Parathyroid adenoma (tissue), 2 donors: ENCODE measurements at regions not wholly inside any gene's neighbourhood (a gene's known extent, or its start where the extent isn't known, plus 50 kb on each side); places are given as distances from the start of the nearest gene placed in this dataset.

Experiments used
- H2AFZ ChIP-seq: fragments of 300-600 bp; sonication (generic); one replicate; pipeline ENCODE4 v1.7.0; 2017; ENCODE audit warnings: antibody characterized with exemption, mild to moderate bottlenecking
- H3K27ac ChIP-seq: fragments of 300-600 bp; sonication (generic); one replicate; pipeline ENCODE4 v1.7.0; 2017
- H3K27me3 ChIP-seq: fragments of 300-600 bp; sonication (generic); one replicate; pipeline ENCODE4 v1.7.0; 2017; ENCODE audit warnings: low read length; ENCODE audit not compliant: control insufficient read depth, insufficient read depth
- H3K36me3 ChIP-seq: fragments of 300-600 bp; sonication (generic); one replicate; pipeline ENCODE4 v1.7.0; 2017; ENCODE audit warnings: low read length; ENCODE audit not compliant: control insufficient read depth, insufficient read depth
- H3K4me1 ChIP-seq: fragments of 300-600 bp; sonication (generic); one replicate; pipeline ENCODE4 v1.7.0; 2017; ENCODE audit warnings: control low read depth
- H3K4me2 ChIP-seq: fragments of 300-600 bp; sonication (generic); one replicate; pipeline ENCODE4 v1.7.0; 2017; ENCODE audit warnings: low read length
- H3K4me3 ChIP-seq: fragments of 300-600 bp; sonication (generic); one replicate; pipeline ENCODE4 v1.7.0; 2017; ENCODE audit warnings: low read depth, low read length
- H3K79me2 ChIP-seq: fragments of 300-600 bp; sonication (generic); one replicate; pipeline ENCODE4 v1.7.0; 2017; ENCODE audit warnings: control low read depth
- H3K9ac ChIP-seq: fragments of 300-600 bp; sonication (generic); one replicate; pipeline ENCODE4 v1.7.0; 2017; ENCODE audit warnings: mild to moderate bottlenecking
- H3K9me3 ChIP-seq: fragments of 300-600 bp; sonication (generic); one replicate; pipeline ENCODE4 v1.7.0; 2017; ENCODE audit warnings: low read length; ENCODE audit not compliant: control insufficient read depth
- CTCF ChIP-seq: fragments of 300-600 bp; sonication (generic); IDR thresholded peaks from one replicate; pipeline ENCODE4 v1.7.0; 2017; ENCODE audit warnings: antibody characterized with exemption, mild to moderate bottlenecking
- donor health status: primary hyperparathyroidism.

- TF ChIP-seq CTCF: no peak
- Histone ChIP-seq H3K4me1 (no peaks in the 10 kb centered on the region), H2AFZ (no peak overlapping the region), H3K36me3 (no peaks in the 10 kb centered on the region), H3K79me2 (no peaks in the 10 kb centered on the region), H3K9me3 (no peaks in the 10 kb centered on the region), H3K27ac (no peak overlapping the region), H3K27me3 (no peaks in the 10 kb centered on the region), H3K9ac (no peak overlapping the region), H3K4me3 (no peak overlapping the region), H3K4me2 (no peak overlapping the region)
Measured at GRCh38 chr2:20110876-20111275, 59.4 kb upstream of the LAPTM4A start.

GRCh38 chr2:20110383-20110782 lies 59.0 kb upstream of the LAPTM4A start:
- H3K4me2 ChIP-seq: no peak overlapping the region
- no peak overlapping the region for H2AFZ ChIP-seq
- H3K4me3 ChIP-seq: no peak overlapping the region
- H3K4me1 ChIP-seq: no peaks in the 10 kb centered on the region
- TF ChIP-seq CTCF: no peak
- H3K9me3 ChIP-seq: no peaks in the 10 kb centered on the region
- H3K36me3 ChIP-seq: no peaks in the 10 kb centered on the region
- no peak overlapping the region for H3K9ac ChIP-seq
- no peaks in the 10 kb centered on the region for H3K27me3 ChIP-seq
- H3K79me2 ChIP-seq: no peaks in the 10 kb centered on the region
- H3K27ac ChIP-seq: no peak overlapping the region

- no peak for TF ChIP-seq CTCF
- no peaks in the 10 kb centered on the region for H3K4me1 ChIP-seq
- H3K27ac ChIP-seq: no peak overlapping the region
- H3K79me2 ChIP-seq: no peaks in the 10 kb centered on the region
- no peak overlapping the region for H3K4me3 ChIP-seq
- H3K9ac ChIP-seq: no peak overlapping the region
- H3K4me2 ChIP-seq: no peak overlapping the region
- no peaks in the 10 kb centered on the region for H3K9me3 ChIP-seq
- H3K36me3 ChIP-seq: no peaks in the 10 kb centered on the region
- no peaks in the 10 kb centered on the region for H3K27me3 ChIP-seq
- no peak overlapping the region for H2AFZ ChIP-seq
Measured at GRCh38 chr2:20108655-20109396, 57.4 kb upstream of the LAPTM4A start.

- Histone ChIP-seq H3K27me3 (no peaks in the 10 kb centered on the region), H3K4me2 (no peak overlapping the region), H3K9me3 (no peaks in the 10 kb centered on the region), H3K36me3 (no peaks in the 10 kb centered on the region), H3K9ac (no peak overlapping the region), H3K27ac (no peak overlapping the region), H3K4me3 (no peak overlapping the region), H3K79me2 (no peaks in the 10 kb centered on the region), H2AFZ (no peak overlapping the region), H3K4me1 (no peaks in the 10 kb centered on the region)
- TF ChIP-seq CTCF: no peak
Measured at GRCh38 chr2:20107776-20108175, 56.3 kb upstream of the LAPTM4A start.

GRCh38 chr2:20107352-20107751 lies 55.9 kb upstream of the LAPTM4A start:
- TF ChIP-seq CTCF: no peak
- Histone ChIP-seq H3K79me2 (no peaks in the 10 kb centered on the region), H3K27ac (no peak overlapping the region), H3K4me1 (no peaks in the 10 kb centered on the region), H2AFZ (no peak overlapping the region), H3K27me3 (no peaks in the 10 kb centered on the region), H3K4me2 (no peak overlapping the region), H3K4me3 (no peak overlapping the region), H3K36me3 (no peaks in the 10 kb centered on the region), H3K9ac (no peak overlapping the region), H3K9me3 (no peaks in the 10 kb centered on the region)
